NB4 (cell line): ENCODE measurements at regions not wholly inside any gene's neighbourhood (a gene's known extent, or its start where the extent isn't known, plus 50 kb on each side); places are given as distances from the start of the nearest gene placed in this dataset.

ENCODE experiments used
- DNase-seq: peaks from one replicate; pipeline ENCODE4 v3.0.0; 2010; ENCODE audit warnings: low read depth
- H3K4me3 ChIP-seq: one replicate; pipeline ENCODE4 v1.5.1; 2011; ENCODE audit warnings: mild to moderate bottlenecking, low read depth, low read length, moderate library complexity
- MYC ChIP-seq: IDR thresholded peaks from 2 replicates; pipeline ENCODE4 v1.6.1; 2011; ENCODE audit warnings: low read depth, low read length
- POLR2A ChIP-seq: IDR thresholded peaks from 2 replicates; pipeline ENCODE4 v1.6.1; 2011; ENCODE audit warnings: mild to moderate bottlenecking; ENCODE audit not compliant: insufficient read length; ENCODE audit errors: extremely low read depth
- TF ChIP-seq, protein P1 (sequence below): IDR thresholded peaks from one replicate; pipeline ENCODE4 v1.5.1; 2012; ENCODE audit warnings: low read depth, low read length
- TF ChIP-seq, protein P2 (sequence below): IDR thresholded peaks from 2 replicates; pipeline ENCODE4 v1.6.1; 2011; ENCODE audit warnings: low read depth, low read length

DNA sequence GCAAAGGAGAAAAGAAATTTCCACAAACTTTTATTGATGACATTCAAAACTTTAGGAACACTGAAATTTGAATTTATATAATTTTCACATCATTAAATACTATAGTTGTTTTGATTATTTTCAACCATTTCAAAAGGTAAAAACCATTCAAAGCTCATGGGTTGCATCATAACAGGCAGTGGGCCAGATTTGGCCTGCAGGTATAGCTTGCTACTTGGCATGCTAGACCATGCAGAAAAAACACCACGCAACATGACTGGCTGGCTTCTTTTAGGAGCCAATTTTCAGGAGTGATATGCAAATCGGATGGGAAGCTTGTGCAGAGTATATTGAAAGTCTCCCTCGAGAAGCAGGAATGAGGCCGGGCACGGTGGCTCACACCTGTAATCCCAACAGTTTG is 144.8 kb downstream of the GLUL start:
- no peak overlapping the region for H3K4me3 ChIP-seq
- TF ChIP-seq, protein P1, sequence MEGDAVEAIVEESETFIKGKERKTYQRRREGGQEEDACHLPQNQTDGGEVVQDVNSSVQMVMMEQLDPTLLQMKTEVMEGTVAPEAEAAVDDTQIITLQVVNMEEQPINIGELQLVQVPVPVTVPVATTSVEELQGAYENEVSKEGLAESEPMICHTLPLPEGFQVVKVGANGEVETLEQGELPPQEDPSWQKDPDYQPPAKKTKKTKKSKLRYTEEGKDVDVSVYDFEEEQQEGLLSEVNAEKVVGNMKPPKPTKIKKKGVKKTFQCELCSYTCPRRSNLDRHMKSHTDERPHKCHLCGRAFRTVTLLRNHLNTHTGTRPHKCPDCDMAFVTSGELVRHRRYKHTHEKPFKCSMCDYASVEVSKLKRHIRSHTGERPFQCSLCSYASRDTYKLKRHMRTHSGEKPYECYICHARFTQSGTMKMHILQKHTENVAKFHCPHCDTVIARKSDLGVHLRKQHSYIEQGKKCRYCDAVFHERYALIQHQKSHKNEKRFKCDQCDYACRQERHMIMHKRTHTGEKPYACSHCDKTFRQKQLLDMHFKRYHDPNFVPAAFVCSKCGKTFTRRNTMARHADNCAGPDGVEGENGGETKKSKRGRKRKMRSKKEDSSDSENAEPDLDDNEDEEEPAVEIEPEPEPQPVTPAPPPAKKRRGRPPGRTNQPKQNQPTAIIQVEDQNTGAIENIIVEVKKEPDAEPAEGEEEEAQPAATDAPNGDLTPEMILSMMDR, result no peak
- no peak for DNase-seq

DNA sequence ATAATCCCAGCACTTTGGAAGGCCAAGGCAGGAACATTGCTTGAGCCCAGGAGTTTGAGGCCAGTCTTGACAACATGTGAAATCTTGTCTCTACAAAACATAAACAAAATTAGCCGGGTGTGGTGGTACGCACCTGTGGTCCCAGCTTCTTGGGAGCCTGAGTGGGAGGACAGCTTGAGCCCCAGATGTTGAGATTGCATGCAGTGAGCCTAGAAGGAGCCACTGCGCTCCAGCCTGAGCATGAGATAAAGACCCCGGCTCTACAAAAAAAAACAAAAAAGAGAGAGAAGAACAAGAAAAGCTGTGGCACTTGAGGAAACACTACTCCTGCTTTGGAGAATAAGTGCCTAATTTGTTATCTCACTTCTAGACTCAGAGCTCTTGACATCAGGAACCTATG is 146.6 kb downstream of the GLUL start:
- TF ChIP-seq POLR2A (no peak), MYC (no peak)
- TF ChIP-seq, protein P2, sequence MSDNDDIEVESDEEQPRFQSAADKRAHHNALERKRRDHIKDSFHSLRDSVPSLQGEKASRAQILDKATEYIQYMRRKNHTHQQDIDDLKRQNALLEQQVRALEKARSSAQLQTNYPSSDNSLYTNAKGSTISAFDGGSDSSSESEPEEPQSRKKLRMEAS, result no peak
- TF ChIP-seq, protein P1, result no peak
- DNase-seq, result no peak
- no peak overlapping the region for H3K4me3 ChIP-seq

DNA sequence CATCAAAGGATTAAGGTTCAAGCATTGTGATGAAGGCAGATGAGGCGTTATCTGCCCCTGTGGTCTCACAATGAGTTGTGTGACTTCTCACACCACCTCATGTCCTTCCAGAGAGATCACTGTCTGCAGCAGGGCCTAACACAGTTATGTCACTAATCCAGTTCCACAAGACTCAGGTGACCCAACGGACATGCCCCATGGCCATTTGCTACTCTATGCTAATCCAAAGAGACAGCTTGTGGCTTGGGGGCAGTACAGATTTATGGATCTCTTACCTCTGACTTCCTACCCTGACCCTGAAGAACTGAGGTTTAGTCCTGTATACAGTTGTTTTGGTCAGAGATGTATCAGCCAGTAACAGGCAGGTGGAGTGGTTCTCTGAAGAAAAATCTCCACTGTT is 147.1 kb downstream of the GLUL start:
- H3K4me3 ChIP-seq, result no peak overlapping the region
- TF ChIP-seq, protein P2, result no peak
- no peak for TF ChIP-seq POLR2A
- DNase-seq, result no peak

DNA sequence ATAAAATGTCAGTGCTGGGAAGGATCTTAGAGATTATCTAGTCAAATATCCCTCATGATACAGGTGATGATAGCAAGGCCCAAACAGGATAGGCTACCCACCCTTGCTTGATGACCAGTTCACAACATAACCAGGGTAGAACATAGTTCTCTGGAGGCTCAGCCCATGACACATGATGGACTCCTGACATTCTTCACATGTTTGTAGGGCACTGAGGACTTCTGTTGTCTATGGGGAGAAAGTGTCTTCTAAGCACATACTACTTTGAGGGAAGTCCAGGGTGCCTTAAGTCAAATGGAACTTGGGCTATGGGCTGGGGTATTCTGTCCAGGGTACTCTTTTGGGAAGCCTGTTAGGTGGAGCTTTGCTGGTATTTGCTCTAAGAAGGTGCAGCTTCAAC is 148.9 kb downstream of the GLUL start:
- no peak for TF ChIP-seq MYC
- TF ChIP-seq, protein P2, result no peak
- DNase-seq, result no peak

DNA sequence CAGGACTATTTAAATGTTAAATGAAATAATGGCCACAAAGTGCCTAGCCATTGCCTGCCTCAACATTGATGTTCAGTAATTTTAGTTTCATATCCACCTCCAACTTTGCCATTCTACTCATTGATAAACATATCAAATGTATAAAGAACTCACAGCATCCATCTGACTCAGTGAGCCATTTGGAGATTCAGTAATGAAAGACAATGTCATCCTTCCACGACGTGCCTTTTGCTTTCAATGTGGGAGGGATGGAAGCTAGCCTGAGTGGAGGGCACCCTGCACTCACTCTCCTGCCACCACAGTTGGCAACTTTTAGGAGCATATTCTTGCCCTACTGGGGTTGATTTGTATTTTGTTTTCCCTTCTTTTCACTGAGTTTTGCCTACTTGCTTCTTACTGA is 151.5 kb downstream of the GLUL start:
- no peak for DNase-seq
- no peak overlapping the region for H3K4me3 ChIP-seq
- TF ChIP-seq, protein P2, result no peak
- TF ChIP-seq MYC, result no peak
- TF ChIP-seq, protein P1, result no peak
- no peak for TF ChIP-seq POLR2A

More for the DNA sequence above, 148.9 kb downstream of the GLUL start:
- H3K4me3 ChIP-seq, result no peak overlapping the region

DNA sequence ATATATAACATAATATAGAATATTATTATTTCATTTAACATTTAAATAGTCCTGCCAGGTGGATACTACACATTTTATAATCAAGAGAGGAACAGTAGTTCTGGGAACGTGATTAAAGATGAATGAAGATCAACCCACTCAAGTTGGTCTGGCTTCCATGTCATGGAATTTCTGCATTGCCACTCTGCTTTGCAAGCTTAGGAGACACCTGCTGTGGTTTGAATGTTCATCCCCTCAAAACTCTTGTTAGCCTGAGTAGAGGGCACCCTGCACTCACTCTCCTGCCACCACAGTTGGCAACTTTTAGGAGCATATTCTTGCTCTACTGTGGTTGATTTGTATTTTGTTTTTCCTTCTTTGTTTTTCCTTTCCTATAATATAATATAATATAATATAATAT is 153.2 kb downstream of the GLUL start:
- no peak overlapping the region for H3K4me3 ChIP-seq
- DNase-seq, result no peak
- TF ChIP-seq MYC, result no peak
- TF ChIP-seq, protein P1, result no peak
- TF ChIP-seq, protein P2, result no peak
- no peak for TF ChIP-seq POLR2A

DNA sequence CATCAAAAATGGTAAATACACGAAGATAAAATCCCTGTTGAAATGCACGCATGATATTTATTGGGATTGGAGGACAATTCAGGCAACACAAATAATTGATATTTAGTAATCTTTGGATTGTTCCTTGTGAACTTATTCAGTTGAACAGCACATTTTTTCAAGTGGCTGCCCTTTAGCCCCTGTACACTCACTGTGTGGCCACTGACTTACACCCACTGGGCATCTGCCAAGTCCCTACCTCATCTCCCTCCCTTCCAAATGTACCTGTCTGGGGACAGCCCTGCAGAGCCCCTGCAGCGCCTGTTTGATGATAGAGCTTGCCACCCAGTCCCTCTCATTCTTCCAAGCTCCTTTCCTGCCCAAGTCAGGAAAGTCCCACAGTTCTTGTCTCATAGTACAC is 154.3 kb downstream of the GLUL start:
- no peak for DNase-seq
- no peak overlapping the region for H3K4me3 ChIP-seq
- TF ChIP-seq MYC (no peak), POLR2A (no peak)
- TF ChIP-seq, protein P2, result no peak
- TF ChIP-seq, protein P1, result no peak
